H9 (cell line): ENCODE measurements at regions not wholly inside any gene's neighbourhood (a gene's known extent, or its start where the extent isn't known, plus 50 kb on each side); places are given as distances from the start of the nearest gene placed in this dataset.

Experiments used
- DNase-seq: peaks from one replicate; pipeline ENCODE4 v3.0.0-alpha.2; 2017
- H2AFZ ChIP-seq: one replicate; pipeline ENCODE4 v1.6.1; 2013; ENCODE audit warnings: mild to moderate bottlenecking, low read length, control low read depth, moderate library complexity
- H2AK5ac ChIP-seq: 2 replicates; pipeline ENCODE4 v1.6.1; 2013; ENCODE audit warnings: low read length, control low read depth, mixed read lengths; ENCODE audit not compliant: insufficient read length
- H2BK120ac ChIP-seq: one replicate; pipeline ENCODE4 v1.6.1; 2013; ENCODE audit warnings: low read depth, mild to moderate bottlenecking, low read length, control low read depth, inconsistent platforms; ENCODE audit not compliant: poor library complexity, severe bottlenecking
- H2BK12ac ChIP-seq: 2 replicates; pipeline ENCODE4 v1.6.1; 2013; ENCODE audit warnings: low read length, control low read depth, mixed read lengths, low read depth; ENCODE audit not compliant: insufficient read length
- H2BK15ac ChIP-seq: 2 replicates; pipeline ENCODE4 v1.6.1; 2013; ENCODE audit warnings: low read depth, low read length, control low read depth
- H2BK20ac ChIP-seq: one replicate; pipeline ENCODE4 v1.6.1; 2013; ENCODE audit warnings: low read depth, mild to moderate bottlenecking, low read length, control low read depth, inconsistent platforms; ENCODE audit not compliant: poor library complexity, severe bottlenecking
- H2BK5ac ChIP-seq: 2 replicates; pipeline ENCODE4 v1.6.1; 2013; ENCODE audit warnings: low read length, control low read depth, mixed read lengths; ENCODE audit not compliant: insufficient read length
- H3K14ac ChIP-seq: 2 replicates; pipeline ENCODE4 v1.6.1; 2013; ENCODE audit warnings: low read length, control low read depth; ENCODE audit not compliant: insufficient read depth
- H3K18ac ChIP-seq: 2 replicates; pipeline ENCODE4 v1.6.1; 2013; ENCODE audit warnings: low read depth, mild to moderate bottlenecking, mixed read lengths, low read length, control low read depth; ENCODE audit not compliant: insufficient read length
- H3K23ac ChIP-seq: 2 replicates; pipeline ENCODE4 v1.6.1; 2013; ENCODE audit warnings: low read length, control low read depth, mixed read lengths, low read depth; ENCODE audit not compliant: insufficient read length
- H3K23me2 ChIP-seq: 2 replicates; pipeline ENCODE4 v1.6.1; 2013; ENCODE audit warnings: low read depth, mild to moderate bottlenecking, mixed read lengths, low read length, control low read depth; ENCODE audit not compliant: insufficient read length, poor library complexity, severe bottlenecking
- H3K27ac ChIP-seq: 2 replicates; pipeline ENCODE4 v1.5.1; 2013; ENCODE audit warnings: low read length, control low read depth, mixed read lengths, low read depth; ENCODE audit not compliant: insufficient read length
- H3K27me3 ChIP-seq: 2 replicates; pipeline ENCODE4 v1.6.1; 2013; ENCODE audit warnings: low read length, control low read depth, inconsistent platforms; ENCODE audit not compliant: insufficient read depth
- H3K4ac ChIP-seq: 2 replicates; pipeline ENCODE4 v1.6.1; 2013; ENCODE audit warnings: low read depth, mild to moderate bottlenecking, control low read depth, inconsistent platforms, low read length, moderate library complexity
- H3K4me1 ChIP-seq: 2 replicates; pipeline ENCODE4 v1.6.1; 2013; ENCODE audit warnings: low read length, control low read depth, inconsistent platforms; ENCODE audit not compliant: insufficient read depth
- H3K4me2 ChIP-seq: 2 replicates; pipeline ENCODE4 v1.6.1; 2013; ENCODE audit warnings: low read length, control low read depth, mixed read lengths; ENCODE audit not compliant: insufficient read length, insufficient read depth
- H3K56ac ChIP-seq: 2 replicates; pipeline ENCODE4 v1.6.1; 2013; ENCODE audit warnings: low read depth, mild to moderate bottlenecking, mixed read lengths, low read length, control low read depth; ENCODE audit not compliant: insufficient read length
- H3K79me1 ChIP-seq: 2 replicates; pipeline ENCODE4 v1.6.1; 2013; ENCODE audit warnings: low read depth, mild to moderate bottlenecking, moderate library complexity, low read length, control low read depth, inconsistent platforms; ENCODE audit not compliant: insufficient read depth, poor library complexity, severe bottlenecking
- H3K79me2 ChIP-seq: 2 replicates; pipeline ENCODE4 v1.6.1; 2013; ENCODE audit warnings: low read length, control low read depth, inconsistent platforms; ENCODE audit not compliant: insufficient read depth
- H3K9ac ChIP-seq: 2 replicates; pipeline ENCODE4 v1.6.1; 2013; ENCODE audit warnings: low read length, control low read depth, mixed read lengths; ENCODE audit not compliant: insufficient read length; ENCODE audit errors: extremely low read depth
- H3K9me3 ChIP-seq: one replicate; pipeline ENCODE4 v1.6.1; 2013; ENCODE audit warnings: low read depth, low read length, inconsistent platforms; ENCODE audit not compliant: control insufficient read depth
- H3T11ph ChIP-seq: one replicate; pipeline ENCODE4 v1.6.1; 2013; ENCODE audit warnings: mild to moderate bottlenecking, low read length, control low read depth, inconsistent platforms
- H4K20me1 ChIP-seq: one replicate; pipeline ENCODE4 v1.6.1; 2013; ENCODE audit not compliant: control insufficient read depth, insufficient read length, insufficient read depth
- H4K5ac ChIP-seq: 2 replicates; pipeline ENCODE4 v1.6.1; 2013; ENCODE audit warnings: low read depth, mild to moderate bottlenecking, mixed read lengths, low read length, control low read depth; ENCODE audit not compliant: insufficient read length
- H4K8ac ChIP-seq: replicated peaks from 2 replicates; pipeline ENCODE4 v1.6.1; 2013; ENCODE audit warnings: low read length, control low read depth, mixed read lengths, low read depth; ENCODE audit not compliant: insufficient read length
- H4K91ac ChIP-seq: 2 replicates; pipeline ENCODE4 v1.6.1; 2013; ENCODE audit warnings: low read depth, mild to moderate bottlenecking, moderate library complexity, mixed read lengths, low read length, control low read depth; ENCODE audit not compliant: insufficient read length
- H3K27ac Mint-ChIP-seq, 3 experiments: 2 replicates in 2 of 3; 3 replicates in 1 of 3; pipeline ENCODE4 v1.8.0; 2020 to 2021; ENCODE audit warnings: mixed read lengths in 3 of 3, mild to moderate bottlenecking in 1 of 3, moderate library complexity in 1 of 3
- H3K27me3 Mint-ChIP-seq: 2 replicates; pipeline ENCODE4 v1.8.0; 2021; ENCODE audit warnings: low read depth, mild to moderate bottlenecking, moderate library complexity, mixed read lengths
- H3K36me3 Mint-ChIP-seq, 3 experiments: 2 replicates in 2 of 3; 3 replicates in 1 of 3; pipeline ENCODE4 v1.8.0; 2020 to 2021; ENCODE audit warnings: low read depth in 3 of 3, mixed read lengths in 3 of 3; ENCODE audit not compliant: insufficient read depth in 1 of 3
- H3K4me1 Mint-ChIP-seq, 2 experiments: 2 replicates each; pipeline ENCODE4 v1.8.0; 2020; ENCODE audit warnings: mixed read lengths in 2 of 2
- H3K4me3 Mint-ChIP-seq, 2 experiments: 2 replicates in 1 of 2; 3 replicates in 1 of 2; pipeline ENCODE4 v1.8.0; 2020 to 2021; ENCODE audit warnings: mild to moderate bottlenecking in 2 of 2, mixed read lengths in 2 of 2, moderate library complexity in 1 of 2
- H3K9me3 Mint-ChIP-seq, 2 experiments: 2 replicates in 1 of 2; 3 replicates in 1 of 2; pipeline ENCODE4 v1.8.0; 2020; ENCODE audit warnings: mild to moderate bottlenecking in 2 of 2, mixed read lengths in 2 of 2, moderate library complexity in 1 of 2
- WGBS: extraction: QIAGEN DNeasy Blood & Tissue Kit; methylation state at CpG from one replicate; pipeline ENCODE4 v1.1.7; 2013; ENCODE audit warnings: missing lambda C conversion rate, low lambda C conversion rate, mixed read lengths; ENCODE audit not compliant: insufficient read length; ENCODE audit errors: extremely low coverage; 5-methylcytosine and 5-hydroxymethylcytosine counted together
- TF ChIP-seq, protein P1 (sequence below): fragments of 200-600 bp; sonication (generic); conservative IDR thresholded peaks from 3 replicates; pipeline ENCODE4 v1.8.0; 2021; ENCODE audit warnings: antibody characterized with exemption, mild to moderate bottlenecking

DNA sequence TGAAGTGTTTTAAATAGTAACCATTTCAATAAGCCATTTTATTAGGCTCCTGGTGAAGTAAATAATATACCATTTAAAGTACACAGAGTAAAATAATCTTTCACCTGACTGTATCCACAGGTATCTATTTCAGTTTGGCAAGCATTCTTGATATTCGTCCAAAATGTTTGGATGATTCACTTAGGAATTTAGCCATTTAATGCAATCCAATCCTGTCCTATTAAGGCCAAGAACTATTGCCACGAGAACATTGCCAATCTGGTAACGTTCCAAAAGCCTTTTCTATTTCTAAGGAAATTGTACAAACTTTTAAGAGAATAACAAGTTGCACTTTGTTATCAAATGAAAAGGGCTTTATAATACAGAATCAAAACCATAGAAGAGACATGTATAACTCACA lies 209.8 kb upstream of the THRB start:
- Histone ChIP-seq H3K79me2 (no peaks in the 10 kb centered on the region), H3K18ac (no peak overlapping the region), H3K4me1 (no peaks in the 10 kb centered on the region), H3K56ac (no peak overlapping the region), H2BK15ac (no peak overlapping the region), H3T11ph (no peak overlapping the region), H4K8ac (no peak overlapping the region), H3K27me3 (no peaks in the 10 kb centered on the region), H2AK5ac (no peak overlapping the region), H2AFZ (no peak overlapping the region), H2BK120ac (no peak overlapping the region), H3K14ac (no peak overlapping the region), H3K9ac (no peak overlapping the region), H4K20me1 (no peaks in the 10 kb centered on the region), H2BK5ac (no peak overlapping the region), H3K27ac (no peak overlapping the region), H3K23me2 (no peaks in the 10 kb centered on the region), H2BK20ac (no peak overlapping the region), H3K79me1 (no peaks in the 10 kb centered on the region), H3K23ac (no peak overlapping the region), H2BK12ac (no peak overlapping the region), H3K4ac (no peak overlapping the region), H3K4me2 (no peak overlapping the region), H4K91ac (no peak overlapping the region), H4K5ac (no peak overlapping the region), H3K9me3 (no peaks in the 10 kb centered on the region)
- no peak for DNase-seq
- WGBS, result no CpG with 5 or more reads among the region's 3 CpGs
- H3K27me3 Mint-ChIP-seq, result peaks cover 1% of the 10 kb centered on the region; the same call in 1 of the 2 replicates
- TF ChIP-seq, protein P1, sequence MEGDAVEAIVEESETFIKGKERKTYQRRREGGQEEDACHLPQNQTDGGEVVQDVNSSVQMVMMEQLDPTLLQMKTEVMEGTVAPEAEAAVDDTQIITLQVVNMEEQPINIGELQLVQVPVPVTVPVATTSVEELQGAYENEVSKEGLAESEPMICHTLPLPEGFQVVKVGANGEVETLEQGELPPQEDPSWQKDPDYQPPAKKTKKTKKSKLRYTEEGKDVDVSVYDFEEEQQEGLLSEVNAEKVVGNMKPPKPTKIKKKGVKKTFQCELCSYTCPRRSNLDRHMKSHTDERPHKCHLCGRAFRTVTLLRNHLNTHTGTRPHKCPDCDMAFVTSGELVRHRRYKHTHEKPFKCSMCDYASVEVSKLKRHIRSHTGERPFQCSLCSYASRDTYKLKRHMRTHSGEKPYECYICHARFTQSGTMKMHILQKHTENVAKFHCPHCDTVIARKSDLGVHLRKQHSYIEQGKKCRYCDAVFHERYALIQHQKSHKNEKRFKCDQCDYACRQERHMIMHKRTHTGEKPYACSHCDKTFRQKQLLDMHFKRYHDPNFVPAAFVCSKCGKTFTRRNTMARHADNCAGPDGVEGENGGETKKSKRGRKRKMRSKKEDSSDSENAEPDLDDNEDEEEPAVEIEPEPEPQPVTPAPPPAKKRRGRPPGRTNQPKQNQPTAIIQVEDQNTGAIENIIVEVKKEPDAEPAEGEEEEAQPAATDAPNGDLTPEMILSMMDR, result no peak
- no peak overlapping the region for H3K4me3 Mint-ChIP-seq
- peaks cover 2 to 5% of the 10 kb centered on the region in 2 experiments; a peak in 1 of 4 replicates for H3K4me1 Mint-ChIP-seq
- no peak overlapping the region for H3K27ac Mint-ChIP-seq
- no peaks in the 10 kb centered on the region for H3K9me3 Mint-ChIP-seq
- no peaks in the 10 kb centered on the region for H3K36me3 Mint-ChIP-seq
